CD4-positive, alpha-beta T cell treated with Interleukin-6 for 4 hours (primary cell): ENCODE measurements at regions not wholly inside any gene's neighbourhood (a gene's known extent, or its start where the extent isn't known, plus 50 kb on each side); places are given as distances from the start of the nearest gene placed in this dataset.
A peak's percentile ranks its signal among the peaks of the same experiment; 100 is the strongest.
"Not testable (repeated sequence)": the region's sequence is repeated elsewhere in the genome, so short reads cannot be mapped to it uniquely, and the experiment has no call there.

ENCODE experiments used
- DNase-seq: peaks from one replicate; pipeline ENCODE4 v3.0.0-alpha.2; 2020; ENCODE audit warnings: mixed read lengths

DNA sequence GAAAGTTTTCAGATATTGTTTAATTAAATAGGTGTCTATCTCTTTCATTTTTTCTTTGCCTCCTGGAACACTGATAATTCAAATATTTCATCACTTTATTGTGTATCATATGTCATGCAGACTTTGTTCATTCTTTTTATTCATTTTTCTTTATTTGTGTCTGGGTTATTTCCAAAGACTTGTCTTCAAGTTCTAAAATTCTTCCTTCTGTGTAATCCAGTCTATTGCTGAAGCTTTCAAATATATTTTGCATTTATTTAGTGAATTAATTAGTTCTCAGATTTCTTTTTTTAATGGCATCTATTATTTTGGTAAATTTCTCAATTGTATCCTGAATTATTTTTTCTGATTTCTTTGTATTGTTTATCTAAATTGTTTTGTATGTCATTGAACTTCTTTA is 70.1 kb downstream of the ZNF330 start:
- no peak for DNase-seq

DNA sequence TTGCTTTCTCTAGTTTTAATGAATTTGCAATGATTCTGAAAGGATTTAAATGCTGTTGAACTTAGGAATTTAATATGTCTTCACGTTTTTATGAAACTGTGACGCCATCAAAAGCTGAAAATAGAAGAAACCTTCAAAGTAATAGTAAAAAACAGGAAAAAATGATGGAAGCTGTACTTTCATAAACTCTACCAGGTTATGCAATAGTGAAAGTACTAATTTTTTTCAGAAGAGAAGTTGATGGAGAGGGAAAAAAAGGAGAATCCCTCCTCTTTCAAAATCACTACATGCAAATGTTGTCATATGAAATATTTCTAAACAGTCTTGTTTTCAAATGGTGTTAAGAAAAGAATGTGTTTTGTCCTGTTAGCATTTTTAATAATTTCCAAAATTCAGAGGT is 73.6 kb downstream of the ZNF330 start:
- DNase-seq, result no peak

DNA sequence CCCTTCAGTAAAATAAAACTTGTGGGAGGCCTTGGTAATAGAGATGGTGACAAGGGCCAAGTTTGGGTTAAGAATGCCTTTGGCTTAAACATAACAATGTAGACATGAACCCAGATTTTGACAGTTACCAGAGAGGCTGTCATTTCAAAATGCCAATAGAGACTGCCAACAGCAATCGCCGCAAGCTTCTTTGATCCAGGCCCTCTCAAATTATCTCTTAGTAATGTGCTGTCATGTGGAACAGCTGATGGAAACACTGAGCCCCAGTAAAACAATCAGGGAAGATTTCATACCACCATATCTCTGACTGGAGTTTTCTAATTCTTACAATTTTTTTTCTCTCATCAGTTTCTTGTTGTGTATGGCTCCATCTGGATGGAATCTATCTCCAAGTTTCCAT is 80.5 kb downstream of the ZNF330 start:
- DNase-seq, result no peak

DNA sequence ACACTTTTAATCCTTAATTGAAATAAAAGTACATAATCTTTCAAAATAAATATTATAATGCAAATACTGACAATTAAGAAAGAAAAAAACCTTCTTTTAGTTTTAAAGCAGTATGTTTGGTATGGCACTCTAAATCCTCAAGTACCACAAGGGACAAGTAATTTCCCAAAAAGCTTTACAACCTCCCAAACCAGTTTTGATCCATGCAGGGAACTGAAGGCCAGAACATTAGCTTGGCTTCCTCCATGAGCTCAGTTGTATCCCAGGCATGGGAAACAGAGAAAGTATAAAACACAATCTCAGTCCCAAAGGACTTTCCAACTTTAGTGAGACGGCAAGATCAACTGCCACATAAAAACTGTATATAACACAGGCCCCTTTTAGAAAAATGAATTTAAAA is 82.2 kb downstream of the ZNF330 start:
- DNase-seq, result no peak

- DNase-seq, result no peak
Measured at GRCh38 chr4:141304346-141304745, 83.7 kb downstream of the ZNF330 start.

GRCh38 chr4:141306331-141306730 is 85.6 kb downstream of the ZNF330 start:
- no peak for DNase-seq

GRCh38 chr4:141307241-141307689 is 86.6 kb downstream of the ZNF330 start:
- peak; percentile 33 for DNase-seq

GRCh38 chr4:141309874-141310273 is 89.2 kb downstream of the ZNF330 start:
- no peak for DNase-seq

GRCh38 chr4:141311246-141312204 is 90.8 kb downstream of the ZNF330 start:
- DNase-seq, result no peak

DNA sequence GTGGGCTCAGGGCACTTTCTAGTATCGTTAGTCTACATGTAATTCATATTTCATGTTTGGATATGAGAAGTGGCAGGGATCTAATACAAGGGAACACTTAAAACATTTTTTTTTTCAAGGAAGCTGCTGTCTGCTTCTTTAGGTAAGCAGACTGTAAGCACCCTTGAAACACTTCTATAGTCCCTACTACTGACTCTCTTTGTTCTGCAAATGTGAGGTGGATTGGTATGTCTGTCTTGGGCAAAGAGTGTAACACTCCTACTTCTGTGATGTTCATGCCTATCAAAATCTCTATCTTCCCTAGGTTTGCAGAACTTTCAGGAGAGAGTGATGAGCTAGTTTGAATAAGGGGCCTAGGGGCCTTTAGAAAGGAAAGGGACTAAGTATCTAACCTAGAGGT is 93.9 kb downstream of the ZNF330 start:
- no peak for DNase-seq

- DNase-seq, result no peak
Measured at GRCh38 chr4:141328560-141329173, 108.0 kb downstream of the ZNF330 start.

DNA sequence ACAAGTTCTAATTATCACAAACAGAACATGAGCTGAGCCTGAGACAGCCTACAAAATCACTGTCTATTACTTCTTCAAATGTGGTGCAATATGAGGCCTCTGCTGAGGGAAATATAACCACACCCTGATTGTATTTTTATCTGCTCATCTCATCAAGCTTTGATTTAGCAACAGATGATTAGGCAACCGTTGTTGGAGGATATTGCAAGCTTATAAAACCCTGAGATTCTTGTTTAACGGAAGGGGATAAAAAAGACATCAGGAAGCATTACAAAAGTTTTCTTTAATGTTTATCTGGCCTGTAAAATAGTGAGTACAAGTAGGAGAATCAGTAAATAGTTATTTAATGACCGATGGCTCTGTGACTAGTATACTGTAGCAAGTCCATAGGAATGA is 108.5 kb downstream of the ZNF330 start:
- no peak for DNase-seq

- DNase-seq, result no peak
Measured at GRCh38 chr4:141330616-141331015, 109.9 kb downstream of the ZNF330 start.

DNA sequence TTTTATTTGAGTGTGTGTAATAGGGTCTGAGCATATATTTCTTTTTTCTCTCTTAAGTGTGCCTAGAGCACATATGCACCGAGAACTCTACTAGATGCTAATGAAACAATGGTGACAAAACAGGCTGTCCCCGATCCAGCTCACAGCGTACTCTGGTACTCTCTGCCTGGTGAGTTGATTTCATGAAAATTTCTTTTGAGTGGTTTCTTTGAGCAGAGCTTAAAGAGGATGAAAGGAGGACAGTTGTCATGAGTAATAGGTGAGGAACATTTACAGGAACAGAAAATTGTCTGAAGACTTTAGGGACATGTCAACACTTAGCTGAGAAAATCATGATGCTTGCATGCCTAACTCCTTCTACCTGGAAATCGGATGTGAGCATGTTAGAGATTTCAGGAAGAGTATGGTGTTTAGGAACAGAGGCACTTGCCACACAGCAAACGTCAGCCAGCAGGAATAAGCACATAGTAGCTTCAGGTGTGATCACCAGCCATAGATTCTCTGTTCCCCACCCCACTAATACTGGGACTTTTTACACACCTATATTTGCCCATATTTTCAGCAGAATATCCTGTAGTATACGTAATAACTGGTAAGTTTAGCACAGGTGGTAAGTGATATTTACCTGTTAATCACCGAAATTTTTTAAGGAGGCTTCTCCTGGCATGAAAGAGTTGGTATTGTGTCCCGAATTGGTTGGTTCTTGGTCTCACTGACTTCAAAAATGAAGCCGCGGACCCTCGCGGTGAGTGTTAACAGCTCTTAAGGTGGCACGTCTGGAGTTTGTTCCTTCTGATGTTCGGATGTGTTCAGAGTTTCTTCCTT is 111.1 kb downstream of the ZNF330 start:
- DNase-seq, result no peak

GRCh38 chr4:141332359-141333181 is 111.9 kb downstream of the ZNF330 start:
- DNase-seq, result not testable (repeated sequence)

GRCh38 chr4:141333456-141334230 is 112.9 kb downstream of the ZNF330 start:
- DNase-seq, result not testable (repeated sequence)

DNA sequence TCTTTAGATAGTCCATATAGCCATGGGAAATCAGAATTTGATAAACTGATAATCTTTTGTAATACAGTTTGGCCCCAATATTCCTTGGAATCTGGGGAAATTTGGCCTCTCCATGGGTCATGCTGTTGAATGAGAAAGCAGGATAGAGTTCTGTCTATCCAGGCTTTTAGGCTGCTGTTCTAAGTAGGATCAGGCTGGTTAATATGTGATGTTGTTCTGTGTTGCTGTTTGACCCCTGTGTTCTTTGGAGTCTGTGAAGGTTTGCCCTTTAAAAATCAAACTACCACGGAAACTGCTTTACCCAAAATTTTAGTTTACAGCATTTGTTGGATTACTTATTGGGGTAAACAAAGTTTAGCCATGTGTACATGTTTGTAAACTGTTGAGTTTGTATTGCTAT is 114.5 kb downstream of the ZNF330 start:
- DNase-seq, result no peak

DNA sequence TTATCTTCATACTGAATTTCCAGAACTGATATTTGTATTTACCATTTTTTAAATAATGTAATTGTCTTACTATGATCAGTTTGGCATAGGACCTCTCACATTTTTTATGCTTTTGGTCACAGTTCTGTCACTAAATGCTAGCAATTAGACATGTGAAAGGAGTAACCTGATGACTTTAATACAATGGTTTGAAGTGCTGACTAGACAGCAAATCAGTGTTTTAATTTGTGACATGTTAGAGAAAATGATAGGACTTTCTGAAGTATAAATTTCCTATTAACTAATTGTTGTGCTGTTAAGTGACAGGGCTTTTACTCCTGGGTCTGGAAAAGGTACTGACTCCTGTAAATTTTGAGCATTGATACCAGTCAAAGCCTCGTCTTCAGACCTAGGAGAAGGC is 117.5 kb downstream of the ZNF330 start:
- no peak for DNase-seq

GRCh38 chr4:141339391-141339790 is 118.7 kb downstream of the ZNF330 start:
- no peak for DNase-seq

DNA sequence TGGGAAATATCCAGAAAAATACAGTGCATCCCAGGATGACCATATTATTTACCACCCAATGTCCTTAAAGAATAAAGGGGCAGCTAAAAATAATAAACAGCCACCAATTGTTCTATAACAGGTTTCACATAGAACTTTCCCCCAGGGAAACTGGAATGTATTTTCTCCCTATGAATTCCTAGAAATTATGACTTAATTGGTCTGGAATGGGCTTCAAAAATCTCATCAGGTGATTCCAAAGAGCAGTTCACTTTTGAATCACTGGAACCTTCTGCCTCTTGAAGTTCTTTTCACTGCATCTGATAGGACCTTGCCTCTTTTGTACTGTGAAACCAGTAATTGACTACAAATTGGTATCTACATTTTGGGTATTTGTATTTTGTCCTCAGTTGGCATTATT is 119.3 kb downstream of the ZNF330 start:
- DNase-seq, result no peak

- no peak for DNase-seq
Measured at GRCh38 chr4:141340458-141340857, 119.8 kb downstream of the ZNF330 start.

DNA sequence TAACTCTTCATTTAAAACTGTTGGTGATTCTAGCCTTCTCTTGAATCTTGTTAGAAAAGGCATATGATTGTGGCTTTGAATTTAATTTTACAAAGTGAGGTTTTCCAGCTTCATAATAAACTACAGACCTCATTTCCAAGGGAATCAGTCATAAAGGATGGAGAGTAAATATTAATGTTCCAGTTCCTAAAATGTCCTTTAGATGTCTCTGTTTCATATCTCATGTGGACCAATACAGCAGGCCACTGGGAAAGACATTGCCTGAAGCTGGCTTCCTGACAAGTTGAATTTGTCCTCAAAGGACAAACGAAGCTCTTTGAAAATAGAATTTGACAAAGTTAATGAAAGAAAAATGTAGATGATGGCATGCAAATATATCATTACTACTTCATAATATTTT is 125.4 kb downstream of the ZNF330 start:
- no peak for DNase-seq
